Gastroesophageal sphincter (tissue), 3 donors: ENCODE measurements at regions not wholly inside any gene's neighbourhood (a gene's known extent, or its start where the extent isn't known, plus 50 kb on each side); places are given as distances from the start of the nearest gene placed in this dataset.

ENCODE experiments used
- CTCF ChIP-seq, 4 experiments: fragments of 200-600 bp in 2 of 4; fragments of 450-650 bp in 2 of 4; sonication (generic) in 1 of 4; IDR thresholded peaks; one replicate each; pipeline ENCODE4 v1.5.1; 2017 to 2019; ENCODE audit warnings: antibody characterized with exemption in 4 of 4, mild to moderate bottlenecking in 2 of 4, moderate library complexity in 2 of 4
- POLR2A ChIP-seq, 2 donors: fragments of 450-650 bp; IDR thresholded peaks; one replicate each; pipeline ENCODE4 v1.6.1; 2017; ENCODE audit warnings: antibody characterized with exemption in 2 of 2, mild to moderate bottlenecking in 2 of 2, moderate library complexity in 1 of 2

GRCh38 chr5:148921350-148921749, 94.9 kb downstream of the ADRB2 start:
- TF ChIP-seq CTCF (IDR thresholded peaks at IDR 0.05), result no peak
- TF ChIP-seq POLR2A (IDR thresholded peaks at IDR 0.05), result no peak
